ENCODE measurements at regions not wholly inside any gene's neighbourhood (a gene's known extent, or its start where the extent isn't known, plus 50 kb on each side); places are given as distances from the start of the nearest gene placed in this dataset.

DNA sequence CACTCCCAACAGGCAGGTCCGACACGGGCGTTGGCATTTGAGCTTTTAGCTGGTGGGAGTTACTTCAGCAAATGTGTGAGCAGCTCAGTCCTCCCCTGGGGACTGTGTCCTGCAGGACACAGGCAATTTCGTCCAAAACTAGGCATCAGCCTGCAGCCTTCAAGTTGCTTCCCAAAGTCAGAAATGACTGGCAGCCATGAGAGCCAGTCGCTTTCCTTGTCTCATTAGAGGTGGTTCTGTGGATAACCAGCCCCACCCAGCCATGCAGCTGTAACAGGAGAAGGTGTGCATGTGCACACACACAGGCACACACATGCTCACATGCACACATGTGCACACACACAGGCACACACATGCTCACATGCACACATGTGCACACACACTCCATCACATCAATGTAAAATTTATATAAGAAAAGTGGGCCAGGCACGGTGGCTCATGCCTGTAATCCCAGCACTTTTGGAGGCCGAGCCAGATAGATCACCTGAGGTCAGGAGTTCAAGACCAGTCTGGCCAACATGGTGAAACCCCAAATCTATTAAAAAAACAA is 138.8 kb upstream of the TCERG1L start:
- Histone ChIP-seq H3K9me3 (no peaks in the 10 kb centered on the region), H3K4me3 (replicated peaks in 1 of 3) (no peak overlapping the region), H3K27ac (no peak overlapping the region), H3K36me3 (no peaks in the 10 kb centered on the region), H3K4me1 (peaks cover 3 to 10% of the 10 kb centered on the region in 2 donors), H3K27me3 (no peaks in the 10 kb centered on the region)
- TF ChIP-seq, protein P1, sequence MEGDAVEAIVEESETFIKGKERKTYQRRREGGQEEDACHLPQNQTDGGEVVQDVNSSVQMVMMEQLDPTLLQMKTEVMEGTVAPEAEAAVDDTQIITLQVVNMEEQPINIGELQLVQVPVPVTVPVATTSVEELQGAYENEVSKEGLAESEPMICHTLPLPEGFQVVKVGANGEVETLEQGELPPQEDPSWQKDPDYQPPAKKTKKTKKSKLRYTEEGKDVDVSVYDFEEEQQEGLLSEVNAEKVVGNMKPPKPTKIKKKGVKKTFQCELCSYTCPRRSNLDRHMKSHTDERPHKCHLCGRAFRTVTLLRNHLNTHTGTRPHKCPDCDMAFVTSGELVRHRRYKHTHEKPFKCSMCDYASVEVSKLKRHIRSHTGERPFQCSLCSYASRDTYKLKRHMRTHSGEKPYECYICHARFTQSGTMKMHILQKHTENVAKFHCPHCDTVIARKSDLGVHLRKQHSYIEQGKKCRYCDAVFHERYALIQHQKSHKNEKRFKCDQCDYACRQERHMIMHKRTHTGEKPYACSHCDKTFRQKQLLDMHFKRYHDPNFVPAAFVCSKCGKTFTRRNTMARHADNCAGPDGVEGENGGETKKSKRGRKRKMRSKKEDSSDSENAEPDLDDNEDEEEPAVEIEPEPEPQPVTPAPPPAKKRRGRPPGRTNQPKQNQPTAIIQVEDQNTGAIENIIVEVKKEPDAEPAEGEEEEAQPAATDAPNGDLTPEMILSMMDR (IDR thresholded peaks at IDR 0.05), result no peak
- no peak for TF ChIP-seq POLR2A (IDR thresholded peaks at IDR 0.05)
- intact Hi-C loops (cut with DNase I), result loop anchor here (10.0 kb wide), 1 partner anchor 425 kb away; no protein-coding TSS in a partner anchor
- 74 to 75% methylated on average over 7 of the region's 7 CpGs for WGBS, 2 donors
- DNase-seq, result no peak

DNA sequence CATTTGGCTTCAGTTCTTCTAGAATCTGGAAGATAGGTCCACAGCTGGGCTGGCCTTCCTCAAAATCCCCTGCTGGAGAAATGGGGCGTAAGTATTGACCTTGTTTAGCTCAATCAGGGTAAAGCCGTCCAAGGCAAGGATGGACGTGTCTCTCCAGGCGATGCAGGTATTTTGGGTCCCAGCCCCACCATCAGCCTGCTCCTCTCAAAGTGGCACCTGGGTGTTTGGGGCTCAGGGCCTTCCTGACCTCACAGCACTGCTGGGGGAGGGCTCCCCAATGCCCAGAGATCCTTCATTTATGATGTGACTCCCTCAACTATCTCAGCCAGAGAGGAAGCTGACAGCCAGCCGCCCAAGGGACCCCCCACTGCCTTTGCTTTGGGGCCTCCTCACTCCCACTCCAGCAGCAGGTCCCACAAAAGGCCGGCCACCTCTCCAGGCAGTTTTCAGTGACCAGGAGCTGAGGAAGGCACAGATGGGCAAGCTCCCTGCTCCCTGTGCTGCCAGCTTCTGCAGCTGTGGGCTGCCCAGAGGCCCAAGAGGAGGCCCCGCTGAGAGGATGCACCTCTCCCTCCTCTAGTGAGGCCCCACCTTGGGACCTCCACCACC is 140.0 kb upstream of the TCERG1L start:
- intact Hi-C loops (cut with DNase I), result loop anchor here (10.0 kb wide), 1 partner anchor 423 kb away; no protein-coding TSS in a partner anchor
- no peak for DNase-seq
- Histone ChIP-seq H3K4me1 (peaks cover 3 to 10% of the 10 kb centered on the region in 2 donors), H3K27ac (no peak overlapping the region), H3K36me3 (no peaks in the 10 kb centered on the region), H3K4me3 (replicated peaks in 1 of 3) (no peak overlapping the region), H3K27me3 (no peaks in the 10 kb centered on the region), H3K9me3 (no peaks in the 10 kb centered on the region)
- no peak for TF ChIP-seq POLR2A (IDR thresholded peaks at IDR 0.05)
- 96 to 100% methylated on average over 5 to 7 of the region's 7 CpGs for WGBS, 2 donors

DNA sequence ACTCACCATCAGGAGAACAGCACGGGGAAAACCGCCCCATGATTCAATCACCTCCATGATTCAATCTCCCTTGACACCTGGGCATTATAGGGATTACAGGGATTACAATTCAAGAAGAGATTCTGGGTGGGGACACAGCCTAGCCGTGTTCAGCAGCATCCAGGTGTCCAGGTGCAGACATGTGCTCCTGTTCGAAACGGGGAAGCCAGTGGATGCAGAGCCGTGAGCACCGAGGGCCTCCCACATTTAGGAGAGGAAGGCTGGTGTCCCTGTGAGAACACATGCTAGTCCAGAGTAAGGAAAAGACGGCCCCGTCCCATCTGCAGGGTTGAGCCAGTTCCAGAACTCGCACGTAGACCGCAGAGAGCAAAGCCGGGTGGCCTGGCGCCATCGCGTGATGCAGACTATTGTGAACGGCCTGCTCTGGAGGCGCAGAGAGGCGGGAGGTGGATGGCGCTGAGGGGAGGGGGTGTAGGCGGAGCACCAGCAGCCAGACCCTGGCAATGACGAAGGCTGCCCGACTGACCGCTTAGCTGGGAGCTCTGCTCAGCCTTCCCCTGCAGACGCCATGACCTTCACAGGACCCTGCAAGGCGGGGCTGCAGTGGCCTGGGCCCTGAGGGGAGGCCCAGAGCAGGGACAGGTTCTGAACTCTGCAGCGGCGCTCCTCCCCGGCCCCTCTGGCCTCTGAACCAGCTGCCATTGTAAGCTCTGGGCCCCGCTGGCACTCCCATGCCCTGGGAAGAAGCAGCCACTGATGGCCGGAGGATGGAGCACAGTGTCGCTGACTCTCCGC is 141.6 kb upstream of the TCERG1L start:
- no peak overlapping the region for H3K27ac ChIP-seq
- peak; percentile 11 to 30 for DNase-seq
- TF ChIP-seq POLR2A (IDR thresholded peaks at IDR 0.05), result no peak
- TF ChIP-seq, protein P1 (IDR thresholded peaks at IDR 0.05), result no peak
- intact Hi-C loops (cut with DNase I), result loop anchor here (10.0 kb wide), 1 partner anchor 422 kb away; no protein-coding TSS in a partner anchor
- H3K36me3 ChIP-seq, result no peaks in the 10 kb centered on the region
- H3K9me3 ChIP-seq, result no peaks in the 10 kb centered on the region
- no peaks in the 10 kb centered on the region for H3K27me3 ChIP-seq
- H3K4me3 ChIP-seq (replicated peaks in 1 of 3), result no peak overlapping the region
- H3K4me1 ChIP-seq, result peaks cover 3 to 10% of the 10 kb centered on the region in 2 donors
- WGBS, 2 donors, result 46 to 56% methylated on average over 19 to 21 of the region's 33 CpGs

DNA sequence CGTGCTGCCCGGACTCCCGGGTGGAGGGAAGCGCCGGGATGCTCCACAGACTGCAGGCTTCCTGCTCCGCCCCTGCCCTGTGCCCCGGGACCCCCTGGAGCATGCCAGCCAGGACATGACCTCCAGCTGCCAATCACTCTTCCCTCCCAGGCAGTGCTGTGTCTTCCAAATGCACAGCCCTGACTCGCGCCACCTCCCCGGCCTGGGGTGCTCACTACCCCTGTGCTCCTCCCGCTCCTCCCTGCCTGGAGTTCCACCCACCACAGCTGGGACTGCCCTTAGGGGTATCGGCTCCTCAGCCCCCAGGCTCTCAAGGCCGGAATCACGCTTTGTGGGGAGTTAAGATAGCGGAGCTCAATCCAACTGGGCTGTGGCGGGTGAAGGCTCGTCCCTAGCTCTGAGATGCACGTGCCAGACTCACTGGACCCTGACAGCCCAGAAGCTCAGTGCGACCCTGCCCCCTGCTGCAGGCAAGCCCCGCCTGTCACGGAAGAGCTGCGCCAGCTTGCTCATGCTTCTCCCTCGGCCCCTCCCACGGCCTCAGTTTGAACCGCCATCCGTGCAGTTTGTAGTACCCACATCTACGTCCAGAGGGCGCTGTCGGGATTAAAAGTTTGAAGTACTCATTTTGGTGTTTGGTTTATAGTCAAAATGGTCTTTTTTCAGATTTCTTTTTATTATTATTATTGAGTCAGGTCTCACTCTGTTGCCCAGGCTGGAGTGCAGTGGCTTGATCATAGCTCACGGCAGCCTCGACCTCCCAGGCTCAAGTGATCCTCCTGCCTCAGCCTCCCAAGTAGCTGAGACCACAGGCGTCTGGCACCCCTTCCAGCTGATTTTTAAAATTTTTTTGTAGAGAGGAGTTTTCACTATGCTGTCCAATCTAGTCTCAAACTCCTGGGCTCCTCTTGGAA is 142.5 kb upstream of the TCERG1L start:
- Histone ChIP-seq H3K27ac (no peak overlapping the region), H3K27me3 (no peaks in the 10 kb centered on the region), H3K4me3 (replicated peaks in 1 of 3) (no peak overlapping the region), H3K9me3 (no peaks in the 10 kb centered on the region), H3K4me1 (peaks cover 3 to 10% of the 10 kb centered on the region in 2 donors), H3K36me3 (no peaks in the 10 kb centered on the region)
- peak; percentile 71 to 77 for DNase-seq
- TF ChIP-seq, protein P1 (IDR thresholded peaks at IDR 0.05), result peak; percentile 64 to 90 (median 70)
- TF ChIP-seq POLR2A (IDR thresholded peaks at IDR 0.05), result no peak
- whole genome bisulfite sequencing, 2 donors, result 16 to 18% methylated on average over 14 to 24 of the region's 32 CpGs
- intact Hi-C loops (cut with DNase I), result loop anchor here (10.0 kb wide), 1 partner anchor 421 kb away; no protein-coding TSS in a partner anchor

DNA sequence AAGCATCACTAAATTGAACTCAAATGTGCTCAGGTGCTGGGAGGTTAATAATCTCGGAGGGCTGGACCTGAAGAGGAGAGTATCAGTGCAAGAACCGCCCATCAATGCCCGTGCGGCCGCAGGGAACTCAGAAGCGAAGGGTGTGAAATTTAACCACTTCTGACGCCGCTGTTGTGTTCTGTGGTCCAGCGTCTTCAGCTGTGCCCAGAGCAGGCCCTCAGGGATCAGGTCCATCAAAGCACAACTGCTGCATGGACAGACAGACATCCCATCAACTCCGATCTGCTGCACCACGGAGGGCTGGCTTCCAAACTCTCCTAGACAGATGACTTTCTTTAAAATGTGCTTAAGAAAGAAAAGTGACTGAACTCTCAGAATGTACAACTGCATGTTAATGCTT is 144.9 kb upstream of the TCERG1L start:
- Histone ChIP-seq H3K36me3 (no peaks in the 10 kb centered on the region), H3K4me3 (replicated peaks in 1 of 3) (no peak overlapping the region), H3K9me3 (no peaks in the 10 kb centered on the region), H3K27me3 (no peaks in the 10 kb centered on the region), H3K27ac (no peak overlapping the region), H3K4me1 (peaks cover 3 to 10% of the 10 kb centered on the region in 2 donors)
- 33 to 51% methylated on average over 10 to 11 of the region's 11 CpGs for WGBS, 2 donors
- TF ChIP-seq, protein P1 (IDR thresholded peaks at IDR 0.05), result no peak
- no peak for TF ChIP-seq POLR2A (IDR thresholded peaks at IDR 0.05)
- intact Hi-C loops (cut with DNase I), result loop anchor here (10.0 kb wide), 1 partner anchor 418 kb away; no protein-coding TSS in a partner anchor
- no peak for DNase-seq

All from thyroid gland (tissue), 4 donors.